SK-N-MC (cell line): ENCODE measurements at regions not wholly inside any gene's neighbourhood (a gene's known extent, or its start where the extent isn't known, plus 50 kb on each side); places are given as distances from the start of the nearest gene placed in this dataset.

Experiments
- DNase-seq: peaks from one replicate; pipeline ENCODE4 v3.0.0-alpha.2; 2011; ENCODE audit warnings: low read depth, low spot score
- H3K27ac ChIP-seq: fragments of 200-600 bp; sonication (generic); 2 replicates; pipeline ENCODE4 v1.5.1; 2016; ENCODE audit warnings: mixed run types
- H3K36me3 ChIP-seq: fragments of 200-600 bp; sonication (generic); 2 replicates; pipeline ENCODE4 v1.6.1; 2017; ENCODE audit warnings: antibody characterized with exemption, low read length, mixed read lengths; ENCODE audit not compliant: insufficient read depth
- H3K4me3 ChIP-seq: fragments of 200-600 bp; sonication (generic); 2 replicates; pipeline ENCODE4 v1.5.1; 2016
- H3K9ac ChIP-seq: fragments of 200-600 bp; sonication (generic); 2 replicates; pipeline ENCODE4 v1.8.0; 2017; ENCODE audit warnings: mixed run types, mixed read lengths; ENCODE audit not compliant: insufficient read length
- H3K9me3 ChIP-seq: fragments of 200-600 bp; sonication (generic); 2 replicates; pipeline ENCODE4 v1.6.1; 2017; ENCODE audit warnings: low read depth, mild to moderate bottlenecking, antibody characterized with exemption, low read length, moderate library complexity, mixed read lengths
- EZH2 ChIP-seq: fragments of 200-600 bp; sonication (generic); IDR thresholded peaks from one replicate; pipeline ENCODE4 v1.6.1; 2017; ENCODE audit warnings: antibody characterized with exemption
- FOXP2 ChIP-seq: optimal IDR thresholded peaks from 2 replicates; pipeline ENCODE3; 2011; ENCODE audit warnings: mild to moderate bottlenecking, moderate library complexity; ENCODE audit not compliant: insufficient read depth; ENCODE audit errors: extremely low read length, control extremely low read depth
- POLR2AphosphoS5 ChIP-seq: IDR thresholded peaks from 2 replicates; pipeline ENCODE4 v1.6.1; 2012; ENCODE audit warnings: mild to moderate bottlenecking, low read depth, low read length, borderline replicate concordance

DNA sequence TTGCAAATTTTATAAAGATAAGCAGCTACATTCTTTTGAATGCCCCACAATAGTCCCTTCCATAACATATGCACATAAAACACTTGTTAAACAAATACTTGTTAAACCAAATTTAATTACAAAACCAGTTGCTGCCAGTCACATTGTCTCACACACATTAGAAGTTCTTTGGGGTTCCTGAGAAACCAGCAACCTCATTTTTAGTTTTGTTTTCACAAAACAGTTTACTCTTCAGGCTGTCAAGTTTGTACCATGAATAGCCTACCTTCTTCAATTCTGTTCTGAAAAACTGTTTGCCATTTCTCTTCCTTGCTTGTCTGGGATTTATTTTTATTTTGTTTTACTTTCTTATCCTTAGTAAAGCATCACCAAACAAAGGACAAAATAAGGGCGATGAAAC lies 176.5 kb upstream of the PHF14 start:
- Histone ChIP-seq H3K9ac (no peak overlapping the region), H3K9me3 (no peaks in the 10 kb centered on the region), H3K27ac (no peak overlapping the region), H3K36me3 (no peaks in the 10 kb centered on the region), H3K4me3 (no peak overlapping the region)
- DNase-seq, result no peak
- TF ChIP-seq EZH2 (no peak), FOXP2 (no peak), POLR2AphosphoS5 (no peak)

DNA sequence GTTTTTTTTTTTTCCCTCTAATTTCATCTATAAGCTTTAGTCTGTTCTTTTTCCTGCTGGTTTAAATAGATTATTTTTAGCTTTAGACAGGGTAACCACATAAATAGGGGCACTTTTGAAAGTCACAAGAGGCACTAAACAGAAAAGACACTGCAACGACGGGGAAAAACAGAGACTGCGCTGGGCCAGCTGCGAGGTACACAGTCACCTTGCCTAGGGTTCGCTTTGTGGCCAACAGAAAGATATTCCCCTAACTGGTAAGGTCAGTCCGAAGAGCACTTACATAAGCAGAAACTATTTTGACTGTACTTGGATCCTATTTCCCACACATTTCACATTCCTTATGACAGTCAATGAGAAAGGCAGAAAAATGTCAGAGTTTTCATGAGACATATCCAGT lies 175.6 kb upstream of the PHF14 start:
- no peaks in the 10 kb centered on the region for H3K36me3 ChIP-seq
- H3K9ac ChIP-seq, result no peak overlapping the region
- H3K4me3 ChIP-seq, result no peak overlapping the region
- no peaks in the 10 kb centered on the region for H3K9me3 ChIP-seq
- TF ChIP-seq POLR2AphosphoS5 (no peak), EZH2 (no peak), FOXP2 (no peak)
- H3K27ac ChIP-seq, result no peak overlapping the region
- no peak for DNase-seq

DNA sequence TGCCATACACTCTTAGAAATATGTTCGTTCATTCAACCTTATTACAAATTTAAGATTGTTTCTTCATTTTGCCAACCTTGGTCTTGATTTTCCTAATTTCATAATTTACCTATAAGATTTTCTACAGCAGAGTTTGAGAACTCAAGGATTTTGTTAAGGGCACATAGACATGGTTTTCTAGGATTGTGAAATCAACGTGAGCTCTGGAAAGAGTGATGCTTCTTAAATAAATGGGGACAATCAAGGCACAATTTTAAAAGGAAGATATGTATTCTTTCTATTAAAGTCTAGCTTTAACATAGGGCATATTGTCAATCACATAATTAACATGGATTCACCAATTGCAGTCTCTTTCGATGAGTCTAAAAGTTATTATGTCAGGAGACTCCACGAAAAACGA lies 174.2 kb upstream of the PHF14 start:
- no peak for TF ChIP-seq EZH2
- TF ChIP-seq FOXP2, result no peak
- no peak for TF ChIP-seq POLR2AphosphoS5
- H3K27ac ChIP-seq, result no peak overlapping the region

DNA sequence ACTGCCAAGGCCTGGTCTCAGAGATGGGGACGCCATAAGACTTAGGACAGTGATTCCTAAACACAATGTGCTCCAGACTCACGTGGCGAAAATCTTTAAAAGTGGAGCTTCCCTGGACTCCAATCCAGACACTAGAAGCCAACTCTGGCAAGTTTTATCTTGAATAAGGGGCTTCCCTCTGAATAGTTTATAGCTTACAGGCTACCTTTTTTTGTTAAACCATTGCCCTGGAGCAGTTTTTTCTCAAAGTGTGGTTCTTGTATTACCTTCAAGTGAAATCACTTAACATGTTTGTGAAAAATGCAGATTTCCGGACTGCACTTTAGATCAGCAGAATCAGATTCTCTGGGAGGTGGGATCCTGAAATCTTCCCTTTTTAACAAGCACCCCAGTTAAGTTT lies 171.7 kb upstream of the PHF14 start:
- H3K9ac ChIP-seq, result no peak overlapping the region
- no peak overlapping the region for H3K27ac ChIP-seq
- TF ChIP-seq POLR2AphosphoS5, result no peak
- TF ChIP-seq FOXP2, result no peak
- TF ChIP-seq EZH2, result no peak
- H3K4me3 ChIP-seq, result no peak overlapping the region
- no peak for DNase-seq
- no peaks in the 10 kb centered on the region for H3K9me3 ChIP-seq
- H3K36me3 ChIP-seq, result no peaks in the 10 kb centered on the region

More for the DNA sequence above, 174.2 kb upstream of the PHF14 start:
- Histone ChIP-seq H3K4me3 (no peak overlapping the region), H3K9ac (no peak overlapping the region), H3K9me3 (no peaks in the 10 kb centered on the region), H3K36me3 (no peaks in the 10 kb centered on the region)
- DNase-seq, result no peak

DNA sequence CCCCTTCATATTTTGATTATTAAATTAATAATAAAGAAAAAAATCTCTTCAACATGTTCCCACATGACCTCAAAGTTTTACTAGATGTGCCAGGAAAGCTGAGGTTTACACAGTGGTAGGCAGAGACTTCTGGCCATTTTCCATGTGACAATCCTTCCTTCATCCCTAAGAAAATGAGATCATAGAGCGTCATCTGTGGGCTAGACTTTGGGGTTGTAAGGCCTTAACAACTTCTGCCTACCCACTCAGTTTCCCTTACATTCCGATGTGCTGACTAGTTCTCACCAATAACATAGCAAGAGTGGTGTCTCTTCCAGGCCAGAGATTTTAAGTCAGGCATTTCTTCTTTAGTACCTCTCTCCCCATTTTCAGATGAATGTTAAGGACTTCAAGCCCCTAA lies 171.1 kb upstream of the PHF14 start:
- DNase-seq, result no peak
- H3K36me3 ChIP-seq, result no peaks in the 10 kb centered on the region
- H3K4me3 ChIP-seq, result no peak overlapping the region
- no peaks in the 10 kb centered on the region for H3K9me3 ChIP-seq
- H3K9ac ChIP-seq, result no peak overlapping the region
- TF ChIP-seq FOXP2 (no peak), EZH2 (no peak), POLR2AphosphoS5 (no peak)
- no peak overlapping the region for H3K27ac ChIP-seq

DNA sequence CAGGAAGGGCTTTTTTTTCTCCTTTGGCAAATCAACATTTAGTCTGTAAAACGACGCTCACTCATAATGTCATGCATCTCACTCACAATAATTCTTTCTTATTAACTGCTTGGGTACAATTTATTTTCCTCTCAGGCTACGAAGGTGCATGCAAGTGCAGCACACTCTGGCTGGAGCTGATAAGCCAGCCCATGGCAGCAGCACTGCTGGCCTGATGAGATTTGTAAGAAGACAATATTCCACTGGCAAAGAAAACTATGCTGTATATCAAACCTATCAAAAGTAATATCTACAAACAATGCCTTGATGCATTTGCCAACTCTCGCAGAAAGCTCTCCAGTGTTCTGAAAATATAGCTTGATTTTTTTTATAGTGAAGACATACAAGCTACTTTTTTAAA lies 170.0 kb upstream of the PHF14 start:
- DNase-seq, result no peak
- Histone ChIP-seq H3K4me3 (no peak overlapping the region), H3K9ac (no peak overlapping the region), H3K36me3 (no peaks in the 10 kb centered on the region), H3K9me3 (no peaks in the 10 kb centered on the region), H3K27ac (no peak overlapping the region)
- TF ChIP-seq EZH2 (no peak), FOXP2 (no peak), POLR2AphosphoS5 (no peak)

DNA sequence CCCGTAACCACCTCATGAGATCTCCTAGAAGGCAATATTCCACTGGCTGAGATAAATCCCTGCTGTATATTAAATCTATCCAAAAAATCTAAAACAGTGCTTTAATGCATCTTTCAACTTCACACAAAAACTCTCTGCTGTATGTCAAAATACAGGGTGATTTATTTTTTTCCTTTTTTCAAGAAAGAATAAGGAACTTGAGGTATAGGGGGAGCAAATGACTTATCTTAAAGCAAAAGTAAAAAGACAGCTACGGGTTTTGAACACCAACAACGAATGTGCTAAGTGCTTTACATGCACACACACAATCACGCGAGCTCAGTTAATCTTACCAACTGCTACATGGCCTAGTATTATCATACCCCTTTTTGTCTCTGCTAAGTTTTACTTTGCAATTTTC lies 168.9 kb upstream of the PHF14 start:
- TF ChIP-seq POLR2AphosphoS5, result no peak
- no peak for TF ChIP-seq EZH2
- TF ChIP-seq FOXP2, result no peak
- Histone ChIP-seq H3K4me3 (no peak overlapping the region), H3K9ac (peak overlapping the region; percentile 7), H3K9me3 (no peaks in the 10 kb centered on the region), H3K36me3 (no peaks in the 10 kb centered on the region), H3K27ac (no peak overlapping the region)
- no peak for DNase-seq

DNA sequence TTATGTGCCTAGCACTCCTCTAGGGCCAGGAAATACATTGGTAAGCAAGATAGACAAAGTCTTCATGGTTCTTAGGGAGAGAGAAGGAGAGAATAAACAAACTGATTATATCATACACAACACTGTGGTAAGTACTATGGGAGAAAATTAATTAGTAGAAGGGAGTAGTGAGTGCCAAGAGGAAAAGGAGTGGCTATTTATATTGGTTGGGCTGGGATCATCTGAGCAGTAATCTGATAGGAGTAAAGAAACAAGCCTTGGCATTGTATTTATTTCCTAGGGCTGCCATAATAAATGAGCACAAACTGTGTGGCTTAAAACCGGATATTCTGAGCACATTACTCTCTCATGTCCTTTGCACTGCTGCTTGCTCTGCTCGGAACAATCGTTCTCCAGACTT lies 158.1 kb upstream of the PHF14 start:
- no peak for TF ChIP-seq POLR2AphosphoS5
- H3K4me3 ChIP-seq, result no peak overlapping the region
- no peaks in the 10 kb centered on the region for H3K9me3 ChIP-seq
- DNase-seq, result no peak
- no peak overlapping the region for H3K27ac ChIP-seq
- H3K9ac ChIP-seq, result no peak overlapping the region
- no peaks in the 10 kb centered on the region for H3K36me3 ChIP-seq

DNA sequence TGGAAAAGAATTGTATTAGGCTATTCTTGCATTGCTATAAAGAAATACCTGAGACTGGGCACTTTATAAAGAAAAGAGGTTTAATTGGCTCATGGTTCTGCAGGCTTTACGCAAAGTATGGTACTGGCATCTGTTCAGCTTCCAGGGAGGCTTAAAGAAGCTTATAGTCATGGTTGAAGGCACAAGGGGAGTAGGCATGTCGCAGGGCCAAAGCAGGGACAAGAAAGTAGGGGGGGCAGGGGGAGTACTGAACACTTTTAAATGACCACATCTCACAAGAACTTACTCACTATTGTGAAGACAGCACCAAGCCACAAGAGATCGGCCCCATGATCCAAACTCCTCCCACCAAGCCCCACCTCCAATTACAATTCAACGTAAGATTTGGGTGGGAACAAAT lies 152.5 kb upstream of the PHF14 start:
- Histone ChIP-seq H3K36me3 (no peaks in the 10 kb centered on the region), H3K9me3 (no peaks in the 10 kb centered on the region), H3K27ac (no peak overlapping the region), H3K4me3 (no peak overlapping the region), H3K9ac (no peak overlapping the region)
- DNase-seq, result no peak
- TF ChIP-seq POLR2AphosphoS5 (no peak), EZH2 (no peak), FOXP2 (no peak)
